Small intestine (tissue), 7 donors: ENCODE measurements at regions not wholly inside any gene's neighbourhood (a gene's known extent, or its start where the extent isn't known, plus 50 kb on each side); places are given as distances from the start of the nearest gene placed in this dataset.
"Not testable (repeated sequence)": the region's sequence is repeated elsewhere in the genome, so short reads cannot be mapped to it uniquely, and the experiment has no call there.

Experiments
- DNase-seq, 2 donors: peaks; one replicate each; pipeline versions ENCODE4 v3.0.0 to v3.0.0-alpha.2; 2013
- FAIRE-seq: peaks from 2 replicates; lab custom pipeline; 2012; peaks lifted over from hg19 to GRCh38; lab: Jason Lieb, UNC
- H3K27ac ChIP-seq, 3 donors: one replicate each; pipeline ENCODE4 v1.5.1; 2013; ENCODE audit warnings: low read length in 2 of 3, mild to moderate bottlenecking in 2 of 3, control low read depth in 1 of 3, inconsistent platforms in 1 of 3, low read depth in 1 of 3, moderate library complexity in 1 of 3
- H3K27me3 ChIP-seq, 3 donors: one replicate each; pipeline ENCODE4 v1.6.1; 2013; ENCODE audit warnings: low read length in 3 of 3, inconsistent platforms in 1 of 3; ENCODE audit not compliant: control insufficient read depth in 3 of 3, insufficient read depth in 3 of 3
- H3K36me3 ChIP-seq, 3 donors: one replicate each; pipeline ENCODE4 v1.6.1; 2013; ENCODE audit warnings: low read length in 3 of 3, inconsistent platforms in 1 of 3, low read depth in 1 of 3, mild to moderate bottlenecking in 1 of 3, moderate library complexity in 1 of 3; ENCODE audit not compliant: control insufficient read depth in 3 of 3, insufficient read depth in 2 of 3
- H3K4me1 ChIP-seq, 3 donors: one replicate each; pipeline ENCODE4 v1.6.1; 2013; ENCODE audit warnings: low read length in 2 of 3, inconsistent platforms in 1 of 3, low read depth in 1 of 3, mild to moderate bottlenecking in 1 of 3, moderate library complexity in 1 of 3; ENCODE audit not compliant: control insufficient read depth in 3 of 3, insufficient read depth in 2 of 3
- H3K4me3 ChIP-seq, 3 donors: one replicate each; pipeline ENCODE4 v1.5.1; 2013; ENCODE audit warnings: low read length in 3 of 3, control low read depth in 1 of 3, inconsistent platforms in 1 of 3, low read depth in 1 of 3, mild to moderate bottlenecking in 1 of 3, moderate library complexity in 1 of 3
- H3K9me3 ChIP-seq, 2 donors: one replicate each; pipeline ENCODE4 v1.6.1; 2013; ENCODE audit warnings: low read depth in 1 of 2, low read length in 1 of 2; ENCODE audit not compliant: control insufficient read depth in 2 of 2, insufficient read depth in 1 of 2
- WGBS, 3 donors: extraction: QIAGEN DNeasy Blood & Tissue Kit; methylation state at CpG; one replicate each; pipeline ENCODE4 v1.1.7; 2013; 5-methylcytosine and 5-hydroxymethylcytosine counted together
- donor health status: healthy with polysubstance abuse.
- donor health status: control.
- donor health status: control.
- donor health status: Bipolar disorder and iron deficiency.
- donor health status: healthy.

DNA sequence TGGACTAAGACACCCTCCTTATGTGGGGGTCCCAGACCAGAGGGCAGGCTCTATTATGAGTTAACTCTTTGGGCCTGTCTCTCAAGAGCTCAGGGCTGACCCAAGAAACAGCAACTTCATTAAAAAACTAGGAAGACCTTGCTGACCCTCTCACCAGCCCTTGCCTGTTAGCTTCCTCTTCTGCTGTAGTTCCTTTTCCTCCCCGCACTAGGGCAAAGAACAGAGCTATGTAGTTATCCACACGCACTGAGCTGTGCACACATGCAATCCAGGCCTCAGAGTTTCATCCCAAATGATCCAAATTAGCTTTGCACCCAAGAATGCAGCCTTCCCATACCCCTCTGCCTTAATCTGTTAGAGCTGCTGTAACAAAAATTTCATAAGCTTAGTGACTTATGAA, 539.6 kb upstream of the CADM1 start:
- Histone ChIP-seq H3K27me3 (no peaks in the 10 kb centered on the region), H3K4me3 (no peak overlapping the region), H3K27ac (no peak overlapping the region), H3K36me3 (no peaks in the 10 kb centered on the region), H3K4me1 (no peaks in the 10 kb centered on the region), H3K9me3 (no peaks in the 10 kb centered on the region)
- WGBS, 3 donors, result 50 to 74% (median 73%) methylated on average over 2 of the region's 2 CpGs
- FAIRE-seq, result no peak
- no peak for DNase-seq

DNA sequence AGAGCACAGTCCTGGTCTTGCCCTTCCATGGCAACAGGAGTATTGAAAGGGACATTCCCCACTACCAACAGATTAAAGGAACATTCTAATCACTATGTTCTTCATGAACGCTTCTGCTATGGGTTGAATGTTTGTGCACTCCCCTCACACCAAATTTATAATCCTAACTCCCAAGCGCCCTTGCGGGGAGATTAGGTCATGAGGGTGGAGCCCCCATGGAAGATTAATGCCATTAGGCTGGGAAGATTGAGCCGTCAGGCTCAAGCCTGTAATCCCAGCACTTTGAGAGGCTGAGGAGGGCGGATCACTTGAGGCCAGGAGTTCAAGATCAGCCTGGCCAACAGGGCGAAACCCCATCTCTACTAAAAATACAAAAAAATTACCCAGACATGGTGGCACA, 538.8 kb upstream of the CADM1 start:
- not testable (repeated sequence) for H3K27ac ChIP-seq, FAIRE-seq, H3K9me3 ChIP-seq, H3K36me3 ChIP-seq, H3K4me1 ChIP-seq, H3K27me3 ChIP-seq, H3K4me3 ChIP-seq, DNase-seq
- WGBS, 3 donors, result 90 to 92% (median 90%) methylated on average over 6 of the region's 6 CpGs

DNA sequence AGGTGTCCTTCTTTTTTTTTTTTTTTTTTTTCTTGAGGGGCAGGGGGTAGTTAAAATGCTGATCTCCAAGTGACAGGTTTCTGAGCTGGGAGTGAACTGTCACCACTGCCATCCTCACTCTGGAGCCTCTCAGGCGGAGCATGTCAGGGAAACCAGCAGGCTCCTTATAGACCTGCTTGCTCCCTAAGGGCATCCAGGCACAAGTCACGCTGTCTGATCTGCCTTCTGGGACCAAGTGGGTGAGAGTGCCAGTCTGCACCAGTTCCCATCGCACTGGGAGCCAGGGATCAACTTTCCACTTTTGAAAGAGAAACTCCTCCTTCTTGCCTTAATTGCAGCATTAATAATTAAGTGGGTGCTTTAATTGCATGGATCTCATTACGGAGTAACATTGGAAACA, 537.9 kb upstream of the CADM1 start:
- Histone ChIP-seq H3K27ac (no peak overlapping the region), H3K4me3 (no peak overlapping the region), H3K36me3 (no peaks in the 10 kb centered on the region), H3K4me1 (no peaks in the 10 kb centered on the region), H3K9me3 (no peaks in the 10 kb centered on the region), H3K27me3 (no peaks in the 10 kb centered on the region)
- 88 to 90% (median 90%) methylated on average over 4 of the region's 4 CpGs for WGBS, 3 donors
- DNase-seq (no peak), FAIRE-seq (no peak)

DNA sequence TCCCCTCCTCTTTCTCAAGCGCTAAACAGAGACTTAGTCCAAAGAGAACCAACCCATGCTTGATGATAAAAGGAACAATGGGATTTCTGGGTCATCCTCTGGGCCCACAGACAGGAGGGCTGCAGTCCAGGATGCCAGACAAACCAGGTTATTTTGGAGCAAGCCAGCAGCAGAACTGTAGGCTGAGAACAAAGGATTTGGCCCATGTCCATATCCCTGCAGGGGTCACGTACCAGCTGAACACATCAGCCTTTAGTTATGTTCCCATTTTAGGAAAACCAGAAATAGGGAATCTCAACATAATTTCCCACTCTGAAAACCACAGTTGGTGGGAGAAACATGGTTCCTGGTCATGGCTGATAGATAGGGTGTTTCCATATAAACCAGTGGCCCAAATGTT, 533.6 kb upstream of the CADM1 start:
- DNase-seq, result no peak
- Histone ChIP-seq H3K36me3 (no peaks in the 10 kb centered on the region), H3K27ac (no peak overlapping the region), H3K27me3 (peaks cover 0 to 3% (median 2%) of the 10 kb centered on the region in 3 donors), H3K9me3 (no peaks in the 10 kb centered on the region), H3K4me3 (no peak overlapping the region), H3K4me1 (no peaks in the 10 kb centered on the region)
- FAIRE-seq, result no peak
- 65 to 84% (median 80%) methylated on average over 2 of the region's 2 CpGs for WGBS, 3 donors

DNA sequence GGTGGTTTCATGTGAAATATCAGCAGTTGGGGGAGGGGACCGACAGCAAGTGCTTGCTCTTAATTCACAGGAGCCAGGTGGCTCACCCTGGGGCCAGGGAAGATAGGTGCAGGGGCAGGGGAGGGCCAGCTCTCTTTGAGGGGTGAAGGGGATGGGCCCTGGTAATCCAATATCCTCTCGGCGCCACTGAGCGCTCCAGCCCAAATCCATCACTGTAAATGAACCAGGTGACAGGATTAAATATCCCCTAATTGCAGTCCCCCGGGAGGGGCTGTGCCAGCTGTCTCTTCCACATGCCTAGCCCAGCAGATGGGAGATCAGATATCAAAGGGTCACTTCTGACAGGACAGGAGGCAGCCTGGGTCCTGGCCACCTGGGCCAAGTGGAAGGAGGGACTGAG, 531.8 kb upstream of the CADM1 start:
- H3K4me3 ChIP-seq, result no peak overlapping the region
- H3K4me1 ChIP-seq, result no peaks in the 10 kb centered on the region
- DNase-seq (no peak), FAIRE-seq (no peak)
- H3K36me3 ChIP-seq, result no peaks in the 10 kb centered on the region
- WGBS, 3 donors, result 56 to 67% (median 62%) methylated on average over 5 of the region's 5 CpGs
- no peak overlapping the region for H3K27ac ChIP-seq
- no peaks in the 10 kb centered on the region for H3K9me3 ChIP-seq
- peaks cover 0 to 3% (median 2%) of the 10 kb centered on the region in 3 donors for H3K27me3 ChIP-seq

DNA sequence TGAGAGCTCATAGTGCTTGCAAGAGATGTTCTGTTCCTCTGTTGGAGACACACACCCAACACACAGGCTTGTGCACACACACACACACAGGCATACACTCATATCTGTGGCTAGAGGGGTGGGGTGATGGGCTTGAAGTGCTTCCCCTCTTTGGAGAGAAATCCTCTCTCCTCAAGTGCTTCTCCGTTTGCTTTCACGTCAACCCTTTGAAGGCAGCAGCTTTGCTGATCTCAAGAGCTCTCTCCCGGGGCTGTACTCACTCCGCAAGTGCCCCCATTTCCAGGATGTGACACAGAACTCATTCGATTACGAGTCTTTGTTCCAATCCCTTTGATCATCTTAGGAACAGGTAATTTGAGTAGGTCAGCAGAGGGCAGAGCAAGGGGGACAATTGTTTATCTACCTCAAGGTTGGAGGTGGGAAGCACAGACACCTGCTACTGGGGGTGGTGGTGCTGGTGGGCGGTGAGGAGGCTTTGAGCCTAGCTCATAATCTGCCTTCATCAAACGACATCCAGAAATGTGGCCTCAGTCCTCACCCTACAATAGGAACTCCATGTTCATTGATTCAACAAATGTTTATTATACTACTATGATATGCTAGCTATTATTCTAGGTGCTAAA, 529.8 kb upstream of the CADM1 start:
- no peak for DNase-seq
- no peak for FAIRE-seq
- 34 to 44% (median 40%) methylated on average over 8 of the region's 8 CpGs for WGBS, 3 donors

DNA sequence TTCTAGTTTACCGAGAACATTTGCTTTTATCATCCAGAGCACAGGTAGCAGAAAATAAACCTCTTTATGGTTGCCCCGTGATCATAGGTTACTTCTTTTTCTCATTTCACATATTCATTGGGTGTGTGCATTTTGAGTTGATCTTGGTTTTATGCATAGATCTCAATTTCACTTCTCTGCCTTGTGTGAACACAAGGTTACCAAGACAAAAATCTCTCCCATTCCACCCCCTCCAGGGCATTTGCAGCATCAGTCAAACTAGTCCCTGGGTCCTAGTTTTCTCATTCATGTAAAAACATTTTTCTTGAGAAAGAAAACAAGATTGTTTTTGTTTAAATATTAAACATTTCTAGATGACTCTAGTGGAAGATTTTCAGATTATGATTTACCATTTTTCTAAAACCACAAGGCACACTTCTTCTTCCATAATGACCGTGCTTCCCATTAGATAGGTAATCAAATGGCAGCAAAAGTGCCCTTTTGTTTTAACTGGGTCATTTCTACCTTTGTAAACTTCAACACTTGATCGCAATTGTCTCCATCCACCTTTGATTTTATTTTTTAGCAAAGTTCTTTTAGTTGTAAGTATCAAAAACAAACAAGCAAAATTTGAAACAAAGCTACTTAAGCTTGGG, 526.6 kb upstream of the CADM1 start:
- peaks cover 0 to 2% (median 0%) of the 10 kb centered on the region in 3 donors for H3K27me3 ChIP-seq
- no peak for DNase-seq
- 54 to 71% (median 70%) methylated on average over 4 of the region's 4 CpGs for WGBS, 3 donors
- H3K9me3 ChIP-seq, result no peaks in the 10 kb centered on the region
- no peak overlapping the region for H3K27ac ChIP-seq
- H3K36me3 ChIP-seq, result no peaks in the 10 kb centered on the region
- no peaks in the 10 kb centered on the region for H3K4me1 ChIP-seq
- FAIRE-seq, result no peak
- no peak overlapping the region for H3K4me3 ChIP-seq

More for the DNA sequence above, 529.8 kb upstream of the CADM1 start:
- no peak overlapping the region for H3K4me3 ChIP-seq
- no peaks in the 10 kb centered on the region for H3K36me3 ChIP-seq
- no peaks in the 10 kb centered on the region for H3K4me1 ChIP-seq
- H3K9me3 ChIP-seq, result no peaks in the 10 kb centered on the region
- H3K27me3 ChIP-seq, result peaks cover 0 to 3% (median 2%) of the 10 kb centered on the region in 3 donors
- no peak overlapping the region for H3K27ac ChIP-seq

DNA sequence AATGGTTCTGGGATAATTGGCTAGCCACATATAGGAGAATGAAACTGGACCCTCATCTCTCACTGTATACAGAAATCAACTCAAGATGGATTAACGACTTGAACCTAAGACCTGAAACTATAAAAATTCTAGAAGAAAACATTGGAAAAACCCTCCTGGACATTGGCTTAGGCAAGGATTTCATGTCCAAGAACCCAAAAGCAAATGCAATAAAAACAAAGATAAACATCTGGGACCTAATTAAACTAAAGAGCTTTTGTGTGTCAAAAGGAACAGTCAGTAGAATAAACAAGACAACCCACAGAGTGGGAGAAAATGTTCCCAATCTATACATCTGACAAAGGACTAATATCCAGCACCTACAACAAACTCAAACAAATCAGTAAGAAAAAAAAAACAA, 524.3 kb upstream of the CADM1 start:
- not testable (repeated sequence) for FAIRE-seq, DNase-seq
- 38 to 60% (median 57%) methylated on average over 1 of the region's 1 CpG for WGBS, 3 donors

DNA sequence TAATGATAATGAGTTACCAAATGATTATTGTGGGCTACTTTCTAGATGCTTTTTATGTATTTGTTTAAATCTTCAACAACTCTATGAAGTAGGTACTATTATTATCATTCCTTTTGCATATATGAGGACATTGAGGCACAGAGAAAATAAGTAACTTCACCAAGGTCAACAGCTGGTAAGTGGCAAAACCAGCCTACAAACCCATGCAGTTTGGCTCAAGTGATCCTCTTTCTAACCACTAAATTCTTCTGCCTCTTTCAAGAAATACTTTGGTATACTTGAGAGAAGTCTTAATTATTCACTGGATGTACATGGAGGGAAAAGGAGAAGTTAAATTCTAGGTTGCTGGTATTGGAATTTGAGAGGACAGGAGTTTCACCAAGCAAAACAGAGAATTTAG, 495.2 kb upstream of the CADM1 start:
- no peak overlapping the region for H3K4me3 ChIP-seq
- H3K4me1 ChIP-seq, result no peaks in the 10 kb centered on the region
- H3K9me3 ChIP-seq, result no peaks in the 10 kb centered on the region
- FAIRE-seq, result no peak
- H3K27ac ChIP-seq, result no peak overlapping the region
- H3K36me3 ChIP-seq, result no peaks in the 10 kb centered on the region
- no peaks in the 10 kb centered on the region for H3K27me3 ChIP-seq
- DNase-seq, result no peak

More for the DNA sequence above, 524.3 kb upstream of the CADM1 start:
- not testable (repeated sequence) for H3K27me3 ChIP-seq, H3K4me1 ChIP-seq, H3K9me3 ChIP-seq, H3K4me3 ChIP-seq, H3K27ac ChIP-seq, H3K36me3 ChIP-seq
